ENCODE measurements at regions not wholly inside any gene's neighbourhood (a gene's known extent, or its start where the extent isn't known, plus 50 kb on each side); places are given as distances from the start of the nearest gene placed in this dataset.
"Not testable (repeated sequence)": the region's sequence is repeated elsewhere in the genome, so short reads cannot be mapped to it uniquely, and the experiment has no call there.

GRCh38 chr4:127370604-127371003, 262.2 kb upstream of the INTU start:
- Histone ChIP-seq H3K9me2 (replicated peaks; ENCODE audit: control insufficient read depth, low read length) (no peaks in the 10 kb centered on the region), H3K4me2 (ENCODE audit: low read length) (no peak overlapping the region), H3F3A (ENCODE audit: control insufficient read depth, insufficient read depth) (no peaks in the 10 kb centered on the region), H3K36me3 (ENCODE audit: control insufficient read depth, low read length) (no peaks in the 10 kb centered on the region), H3K4me3 (ENCODE audit: low read length) (no peak overlapping the region), H3K27ac (ENCODE audit: low read depth, low read length) (no peak overlapping the region), H3K4me1 (ENCODE audit: control insufficient read depth, low read length) (no peaks in the 10 kb centered on the region), H4K20me1 (ENCODE audit: control insufficient read depth, insufficient read depth, low read depth, low read length) (no peaks in the 10 kb centered on the region), H3K27me3 (ENCODE audit: control insufficient read depth, low read length) (no peaks in the 10 kb centered on the region), H3K9me3 (ENCODE audit: control insufficient read depth, insufficient read depth, low read length) (no peaks in the 10 kb centered on the region), H3K79me2 (ENCODE audit: control insufficient read depth, low read length) (no peaks in the 10 kb centered on the region)
- no peak for TF ChIP-seq EZH2phosphoT487 (IDR thresholded peaks at IDR 0.05; ENCODE audit: borderline replicate concordance, low read length)
- no peak for TF ChIP-seq CTCF (IDR thresholded peaks at IDR 0.05; ENCODE audit: low read depth, low read length, poor library complexity, severe bottlenecking)

GRCh38 chr4:127379499-127379898, 253.3 kb upstream of the INTU start:
- Histone ChIP-seq H3F3A (ENCODE audit: control insufficient read depth, insufficient read depth) (no peaks in the 10 kb centered on the region), H3K79me2 (ENCODE audit: control insufficient read depth, low read length) (no peaks in the 10 kb centered on the region), H4K20me1 (ENCODE audit: control insufficient read depth, insufficient read depth, low read depth, low read length) (no peaks in the 10 kb centered on the region), H3K27ac (ENCODE audit: low read depth, low read length) (no peak overlapping the region), H3K9me2 (replicated peaks; ENCODE audit: control insufficient read depth, low read length) (no peaks in the 10 kb centered on the region), H3K4me2 (ENCODE audit: low read length) (no peak overlapping the region), H3K4me3 (ENCODE audit: low read length) (no peak overlapping the region), H3K36me3 (ENCODE audit: control insufficient read depth, low read length) (no peaks in the 10 kb centered on the region), H3K4me1 (ENCODE audit: control insufficient read depth, low read length) (no peaks in the 10 kb centered on the region), H3K27me3 (ENCODE audit: control insufficient read depth, low read length) (no peaks in the 10 kb centered on the region), H3K9me3 (ENCODE audit: control insufficient read depth, insufficient read depth, low read length) (no peaks in the 10 kb centered on the region)
- TF ChIP-seq EZH2phosphoT487 (IDR thresholded peaks at IDR 0.05; ENCODE audit: borderline replicate concordance, low read length) (no peak), CTCF (IDR thresholded peaks at IDR 0.05; ENCODE audit: low read depth, low read length, poor library complexity, severe bottlenecking) (no peak)

- H3K27me3 ChIP-seq (ENCODE audit: control insufficient read depth, low read length); H4K20me1 ChIP-seq (ENCODE audit: control insufficient read depth, insufficient read depth, low read depth, low read length); H3K4me1 ChIP-seq (ENCODE audit: control insufficient read depth, low read length); H3K4me2 ChIP-seq (ENCODE audit: low read length); H3F3A ChIP-seq (ENCODE audit: control insufficient read depth, insufficient read depth); H3K27ac ChIP-seq (ENCODE audit: low read depth, low read length); H3K9me3 ChIP-seq (ENCODE audit: control insufficient read depth, insufficient read depth, low read length); H3K9me2 ChIP-seq (replicated peaks; ENCODE audit: control insufficient read depth, low read length); H3K4me3 ChIP-seq (ENCODE audit: low read length); H3K36me3 ChIP-seq (ENCODE audit: control insufficient read depth, low read length); H3K79me2 ChIP-seq (ENCODE audit: control insufficient read depth, low read length): not testable (repeated sequence)
These were observed 252.8 kb upstream of the INTU start for GRCh38 chr4:127379948-127380347.

- Histone ChIP-seq H3K4me1 (ENCODE audit: control insufficient read depth, low read length) (no peaks in the 10 kb centered on the region), H3K27me3 (ENCODE audit: control insufficient read depth, low read length) (no peaks in the 10 kb centered on the region), H4K20me1 (ENCODE audit: control insufficient read depth, insufficient read depth, low read depth, low read length) (no peaks in the 10 kb centered on the region), H3K79me2 (ENCODE audit: control insufficient read depth, low read length) (no peaks in the 10 kb centered on the region), H3K9me2 (replicated peaks; ENCODE audit: control insufficient read depth, low read length) (no peaks in the 10 kb centered on the region), H3K4me2 (ENCODE audit: low read length) (no peak overlapping the region), H3K4me3 (ENCODE audit: low read length) (no peak overlapping the region), H3K36me3 (ENCODE audit: control insufficient read depth, low read length) (no peaks in the 10 kb centered on the region), H3K9me3 (ENCODE audit: control insufficient read depth, insufficient read depth, low read length) (no peaks in the 10 kb centered on the region), H3K27ac (ENCODE audit: low read depth, low read length) (no peak overlapping the region), H3F3A (ENCODE audit: control insufficient read depth, insufficient read depth) (no peaks in the 10 kb centered on the region)
- no peak for TF ChIP-seq EZH2phosphoT487 (IDR thresholded peaks at IDR 0.05; ENCODE audit: borderline replicate concordance, low read length)
- TF ChIP-seq CTCF (IDR thresholded peaks at IDR 0.05; ENCODE audit: low read depth, low read length, poor library complexity, severe bottlenecking): no peak
These were observed 249.1 kb upstream of the INTU start for GRCh38 chr4:127383666-127384065.
